Trophoblast cell (in vitro differentiated cells and primary cell): ENCODE measurements at regions not wholly inside any gene's neighbourhood (a gene's known extent, or its start where the extent isn't known, plus 50 kb on each side); places are given as distances from the start of the nearest gene placed in this dataset.

Experiments used
- DNase-seq, 2 donors: peaks; one replicate each; pipeline ENCODE4 v3.0.0-alpha.2; 2016
- H2AFZ ChIP-seq: 2 replicates; pipeline ENCODE4 v1.6.1; 2013; ENCODE audit warnings: low read length, moderate library complexity, mild to moderate bottlenecking; ENCODE audit not compliant: insufficient read depth, poor library complexity
- H2AK5ac ChIP-seq: 2 replicates; pipeline ENCODE4 v1.6.1; 2013; ENCODE audit warnings: mild to moderate bottlenecking, low read length
- H2BK120ac ChIP-seq: 2 replicates; pipeline ENCODE4 v1.6.1; 2013; ENCODE audit warnings: low read length, mild to moderate bottlenecking, moderate library complexity; ENCODE audit not compliant: insufficient read depth, poor library complexity
- H2BK12ac ChIP-seq: 2 replicates; pipeline ENCODE4 v1.6.1; 2013; ENCODE audit warnings: mild to moderate bottlenecking, low read length, moderate library complexity
- H2BK5ac ChIP-seq: 2 replicates; pipeline ENCODE4 v1.6.1; 2013; ENCODE audit warnings: low read length, low read depth, moderate library complexity, mild to moderate bottlenecking; ENCODE audit not compliant: poor library complexity
- H3K14ac ChIP-seq: 2 replicates; pipeline ENCODE4 v1.6.1; 2013; ENCODE audit warnings: mild to moderate bottlenecking, low read length
- H3K18ac ChIP-seq: 2 replicates; pipeline ENCODE4 v1.6.1; 2013; ENCODE audit warnings: mild to moderate bottlenecking, low read length
- H3K23ac ChIP-seq: 2 replicates; pipeline ENCODE4 v1.6.1; 2013; ENCODE audit warnings: low read length
- H3K27ac ChIP-seq: 2 replicates; pipeline ENCODE4 v1.5.1; 2013; ENCODE audit warnings: low read depth, mild to moderate bottlenecking, inconsistent platforms, low read length, moderate library complexity
- H3K27me3 ChIP-seq: 2 replicates; pipeline ENCODE4 v1.6.1; 2013; ENCODE audit warnings: inconsistent platforms, mild to moderate bottlenecking, low read length, moderate library complexity; ENCODE audit not compliant: insufficient read depth
- H3K36me3 ChIP-seq, 2 experiments: 1 replicate in 1 of 2; 2 replicates in 1 of 2; pipeline ENCODE4 v1.6.1; 2013; ENCODE audit warnings: low read length in 2 of 2, mild to moderate bottlenecking in 2 of 2, moderate library complexity in 1 of 2; ENCODE audit not compliant: insufficient read depth in 2 of 2, control insufficient read depth in 1 of 2
- H3K4ac ChIP-seq: 2 replicates; pipeline ENCODE4 v1.6.1; 2013; ENCODE audit warnings: low read depth, mild to moderate bottlenecking, low read length, moderate library complexity
- H3K4me1 ChIP-seq, 2 experiments: 1 replicate in 1 of 2; 2 replicates in 1 of 2; pipeline ENCODE4 v1.6.1; 2013; ENCODE audit warnings: low read length in 2 of 2, mild to moderate bottlenecking in 2 of 2, moderate library complexity in 1 of 2; ENCODE audit not compliant: insufficient read depth in 2 of 2, control insufficient read depth in 1 of 2
- H3K4me2 ChIP-seq: 2 replicates; pipeline ENCODE4 v1.6.1; 2013; ENCODE audit warnings: inconsistent platforms, mild to moderate bottlenecking, low read length, moderate library complexity
- H3K4me3 ChIP-seq: 2 replicates; pipeline ENCODE4 v1.5.1; 2013; ENCODE audit warnings: mild to moderate bottlenecking, low read depth, low read length, inconsistent platforms
- H3K79me1 ChIP-seq: one replicate; pipeline ENCODE4 v1.6.1; 2013; ENCODE audit warnings: low read length
- H3K79me2 ChIP-seq: 2 replicates; pipeline ENCODE4 v1.6.1; 2013; ENCODE audit warnings: low read length, mild to moderate bottlenecking; ENCODE audit not compliant: control insufficient read depth, insufficient read depth, poor library complexity
- H3K9ac ChIP-seq: 2 replicates; pipeline ENCODE4 v1.6.1; 2013; ENCODE audit warnings: mild to moderate bottlenecking, low read length
- H3K9me3 ChIP-seq: 2 replicates; pipeline ENCODE4 v1.6.1; 2013; ENCODE audit warnings: low read depth, mild to moderate bottlenecking, control low read depth, inconsistent platforms, low read length; ENCODE audit not compliant: insufficient read depth
- H4K12ac ChIP-seq: 2 replicates; pipeline ENCODE4 v1.6.1; 2013; ENCODE audit warnings: low read depth, mild to moderate bottlenecking, low read length, moderate library complexity
- H4K8ac ChIP-seq: 2 replicates; pipeline ENCODE4 v1.6.1; 2013; ENCODE audit warnings: low read depth, mild to moderate bottlenecking, low read length, moderate library complexity
- H4K91ac ChIP-seq: one replicate; pipeline ENCODE4 v1.6.1; 2013; ENCODE audit warnings: low read depth, mild to moderate bottlenecking, low read length, moderate library complexity
- WGBS: extraction: QIAGEN DNeasy Blood & Tissue Kit; methylation state at CpG from one replicate; pipeline ENCODE4 v1.1.7; 2013; ENCODE audit warnings: missing lambda C conversion rate; ENCODE audit not compliant: insufficient read length, insufficient coverage; ENCODE audit errors: extremely low coverage; 5-methylcytosine and 5-hydroxymethylcytosine counted together

DNA sequence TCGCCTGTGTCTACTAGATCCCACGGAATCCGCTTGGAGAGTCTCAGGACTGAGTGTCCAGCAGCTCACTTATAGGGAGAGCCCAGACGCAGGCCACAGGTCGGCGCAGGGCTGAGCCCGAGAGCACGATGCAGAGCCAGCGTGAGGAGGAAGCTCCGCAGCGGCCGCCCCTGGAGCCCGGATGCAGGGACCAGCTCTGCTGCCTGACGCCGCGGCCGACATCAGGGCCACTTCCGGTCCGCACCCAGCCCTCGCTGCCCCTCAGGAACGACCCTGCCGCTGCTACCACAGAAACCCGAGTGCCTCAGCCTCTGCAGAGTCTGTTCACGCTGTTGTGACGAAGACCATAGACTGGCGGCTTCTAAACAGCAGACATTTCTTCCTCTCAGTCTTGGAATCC is 275.8 kb upstream of the PPP2R2D start:
- H2BK120ac ChIP-seq: no peak overlapping the region
- H3K9ac ChIP-seq: no peak overlapping the region
- H3K14ac ChIP-seq: no peak overlapping the region
- no peak overlapping the region for H3K4me2 ChIP-seq
- H3K36me3 ChIP-seq: no peaks in the 10 kb centered on the region
- no peak overlapping the region for H3K4me3 ChIP-seq
- no peak overlapping the region for H2AK5ac ChIP-seq
- H4K12ac ChIP-seq: no peak overlapping the region
- no peaks in the 10 kb centered on the region for H3K79me2 ChIP-seq
- no peaks in the 10 kb centered on the region for H3K4me1 ChIP-seq
- no peak overlapping the region for H3K4ac ChIP-seq
- H2BK12ac ChIP-seq: no peak overlapping the region
- no peak overlapping the region for H4K8ac ChIP-seq
- H3K23ac ChIP-seq: no peak overlapping the region
- H3K27me3 ChIP-seq: no peaks in the 10 kb centered on the region
- no peaks in the 10 kb centered on the region for H3K79me1 ChIP-seq
- no peaks in the 10 kb centered on the region for H3K9me3 ChIP-seq
- no peak overlapping the region for H4K91ac ChIP-seq
- no CpG with 5 or more reads among the region's 26 CpGs for WGBS
- no peak for DNase-seq
- no peak overlapping the region for H2AFZ ChIP-seq
- H2BK5ac ChIP-seq: no peak overlapping the region
- H3K18ac ChIP-seq: no peak overlapping the region
- H3K27ac ChIP-seq: no peak overlapping the region

DNA sequence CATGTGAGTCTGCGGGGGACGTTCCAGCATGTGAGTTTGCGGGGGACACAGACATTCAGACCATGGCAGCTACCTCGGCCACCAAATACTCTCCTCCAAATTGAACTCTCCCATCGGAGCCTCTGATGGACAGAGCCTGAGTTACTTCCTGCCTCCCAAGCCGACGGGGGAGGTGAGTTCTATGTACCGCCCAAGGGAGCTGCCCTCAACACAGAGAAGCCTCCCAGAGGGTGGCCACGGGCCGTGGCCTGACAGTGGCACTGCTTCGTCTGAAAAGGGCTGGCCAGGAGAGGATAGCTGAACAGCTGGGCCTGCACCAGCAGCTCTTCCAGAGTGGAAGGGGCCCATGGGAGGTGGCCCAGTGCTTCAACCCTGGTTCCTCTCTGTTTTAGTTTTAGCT is 274.5 kb upstream of the PPP2R2D start:
- H2BK120ac ChIP-seq: no peak overlapping the region
- no peak overlapping the region for H4K12ac ChIP-seq
- no peak overlapping the region for H3K9ac ChIP-seq
- H2BK12ac ChIP-seq: no peak overlapping the region
- H4K8ac ChIP-seq: no peak overlapping the region
- no peaks in the 10 kb centered on the region for H3K79me2 ChIP-seq
- H3K14ac ChIP-seq: no peak overlapping the region
- no peaks in the 10 kb centered on the region for H3K79me1 ChIP-seq
- WGBS: no CpG with 5 or more reads among the region's 11 CpGs
- H3K23ac ChIP-seq: no peak overlapping the region
- no peak overlapping the region for H4K91ac ChIP-seq
- H2AK5ac ChIP-seq: no peak overlapping the region
- H3K9me3 ChIP-seq: no peaks in the 10 kb centered on the region
- H2AFZ ChIP-seq: no peak overlapping the region
- no peaks in the 10 kb centered on the region for H3K4me1 ChIP-seq
- H3K18ac ChIP-seq: no peak overlapping the region
- H3K4me2 ChIP-seq: no peak overlapping the region
- no peak overlapping the region for H2BK5ac ChIP-seq
- H3K4me3 ChIP-seq: no peak overlapping the region
- no peaks in the 10 kb centered on the region for H3K36me3 ChIP-seq
- no peak overlapping the region for H3K27ac ChIP-seq
- H3K27me3 ChIP-seq: no peaks in the 10 kb centered on the region
- DNase-seq: no peak
- H3K4ac ChIP-seq: no peak overlapping the region

DNA sequence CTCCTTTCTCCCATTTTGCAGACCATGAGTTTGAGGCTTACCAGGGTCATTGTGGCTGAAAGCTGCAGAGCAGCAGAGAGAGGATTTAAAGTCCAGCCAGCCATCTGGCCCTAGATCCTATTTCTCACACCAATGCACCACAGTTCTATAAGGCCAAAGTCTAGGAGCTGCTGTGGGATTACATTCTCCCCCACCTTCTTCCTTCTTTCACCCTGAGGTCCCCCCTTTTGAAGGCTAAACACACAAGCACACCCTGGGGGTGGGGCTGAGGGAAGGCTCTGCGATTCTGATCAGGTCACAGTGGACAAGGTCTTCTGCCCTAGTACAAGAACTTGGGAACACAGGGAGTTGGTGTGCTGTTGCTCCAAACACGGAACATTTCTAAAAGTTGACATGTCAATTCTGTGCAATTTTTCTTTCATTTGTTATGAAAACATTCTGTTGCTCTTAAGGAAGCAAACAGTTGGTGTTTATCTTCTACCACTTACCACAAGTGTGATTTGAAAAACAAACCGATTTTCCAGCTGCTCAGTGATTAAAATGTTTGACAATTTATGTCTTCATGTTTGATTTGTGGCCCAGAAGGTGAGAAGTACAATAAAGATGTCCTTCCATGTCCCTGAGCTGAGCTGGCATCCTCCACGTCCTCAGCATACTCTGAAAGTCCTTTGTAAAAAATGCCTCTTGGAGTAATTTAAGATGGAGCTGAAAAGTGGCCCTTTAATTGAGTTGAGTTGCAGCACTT is 271.6 kb upstream of the PPP2R2D start:
- Histone ChIP-seq H3K9me3 (peaks cover 2% of the 10 kb centered on the region), H2BK5ac (no peak overlapping the region), H3K4me1 (no peaks in the 10 kb centered on the region), H4K8ac (no peak overlapping the region), H2AK5ac (no peak overlapping the region), H3K4me3 (no peak overlapping the region), H3K14ac (no peak overlapping the region), H3K79me2 (no peaks in the 10 kb centered on the region), H2BK12ac (no peak overlapping the region), H3K27ac (no peak overlapping the region), H3K23ac (no peak overlapping the region), H4K12ac (no peak overlapping the region), H3K9ac (no peak overlapping the region), H2AFZ (no peak overlapping the region), H3K79me1 (no peaks in the 10 kb centered on the region), H2BK120ac (no peak overlapping the region), H4K91ac (no peak overlapping the region), H3K4ac (no peak overlapping the region), H3K27me3 (no peaks in the 10 kb centered on the region), H3K4me2 (no peak overlapping the region), H3K18ac (no peak overlapping the region), H3K36me3 (no peaks in the 10 kb centered on the region)
- no CpG with 5 or more reads among the region's 4 CpGs for WGBS
- no peak for DNase-seq

DNA sequence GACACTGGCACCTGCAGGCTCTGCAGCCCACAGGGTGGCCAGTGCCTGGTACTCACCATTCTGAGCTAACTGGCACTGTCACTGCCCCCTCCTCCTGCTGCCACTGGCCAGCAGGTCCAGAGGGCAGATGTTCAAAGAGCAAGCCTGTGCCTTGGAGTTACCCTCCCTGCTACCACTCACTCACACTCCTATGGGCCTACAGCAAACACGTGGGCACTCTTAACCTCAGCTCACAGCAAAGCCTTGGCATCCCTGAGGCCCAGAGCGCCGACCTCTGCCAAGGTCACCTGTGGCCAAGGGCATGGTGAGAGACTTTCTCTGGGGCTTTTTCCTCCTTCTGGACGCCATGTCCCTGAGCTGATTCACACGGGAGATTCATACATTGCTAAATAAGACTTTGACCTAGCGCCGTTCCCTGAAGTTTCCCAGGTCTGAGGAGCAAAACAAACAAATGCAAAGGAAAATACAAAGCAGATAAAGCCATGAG is 270.0 kb upstream of the PPP2R2D start:
- no peak overlapping the region for H3K4me2 ChIP-seq
- no peak overlapping the region for H2BK12ac ChIP-seq
- no peaks in the 10 kb centered on the region for H3K36me3 ChIP-seq
- H3K4me1 ChIP-seq: no peaks in the 10 kb centered on the region
- H2BK5ac ChIP-seq: no peak overlapping the region
- H3K4me3 ChIP-seq: no peak overlapping the region
- H3K79me1 ChIP-seq: no peaks in the 10 kb centered on the region
- no peak overlapping the region for H3K27ac ChIP-seq
- H3K79me2 ChIP-seq: no peaks in the 10 kb centered on the region
- no peak overlapping the region for H2AFZ ChIP-seq
- H3K4ac ChIP-seq: no peak overlapping the region
- H3K23ac ChIP-seq: no peak overlapping the region
- H3K9me3 ChIP-seq: peaks cover 2% of the 10 kb centered on the region
- no peak overlapping the region for H4K8ac ChIP-seq
- H3K18ac ChIP-seq: no peak overlapping the region
- H2BK120ac ChIP-seq: no peak overlapping the region
- H4K91ac ChIP-seq: no peak overlapping the region
- H3K9ac ChIP-seq: no peak overlapping the region
- no peak overlapping the region for H3K14ac ChIP-seq
- H2AK5ac ChIP-seq: no peak overlapping the region
- no peak overlapping the region for H4K12ac ChIP-seq
- DNase-seq: no peak
- WGBS: no CpG with 5 or more reads among the region's 7 CpGs
- H3K27me3 ChIP-seq: no peaks in the 10 kb centered on the region
